ENCODE measurements at regions not wholly inside any gene's neighbourhood (a gene's known extent, or its start where the extent isn't known, plus 50 kb on each side); places are given as distances from the start of the nearest gene placed in this dataset.

DNA sequence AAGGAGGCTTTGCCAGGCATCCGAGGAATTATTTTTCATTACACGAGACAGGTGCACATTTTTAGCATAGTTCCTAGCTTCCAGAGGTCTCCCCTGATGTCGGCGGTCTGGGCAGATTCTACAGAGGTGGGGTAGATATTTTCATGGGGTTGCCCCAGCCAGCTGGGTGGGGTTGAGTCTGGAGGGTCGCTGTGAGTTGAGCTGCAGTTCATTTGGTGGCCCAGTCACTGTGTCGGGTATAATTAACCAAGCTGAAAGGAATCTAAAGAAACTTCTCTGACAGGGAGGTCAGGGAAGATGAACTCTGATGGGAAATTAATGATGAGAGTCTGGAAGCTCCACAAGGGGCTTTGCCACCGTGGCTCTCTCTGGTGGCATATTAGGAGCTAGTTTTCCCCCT, 233.7 kb upstream of the NAV2 start:
- no peaks in the 10 kb centered on the region for H3K9me3 ChIP-seq (replicated peaks; ENCODE audit: control insufficient read depth, insufficient read depth, low read depth, low read length)
- DNase-seq (ENCODE audit: extremely low read depth in 1 of 4, low spot score in 3 of 4): no peak
- TF ChIP-seq ZNF133 (CRISPR knock-in tag; IDR thresholded peaks at IDR 0.05) (no peak), GTF2A2 (tag; IDR thresholded peaks at IDR 0.05) (no peak), BDP1 (IDR thresholded peaks at IDR 0.05; ENCODE audit: insufficient read depth, insufficient read length) (no peak), POLR2G (IDR thresholded peaks at IDR 0.05; ENCODE audit: low read depth, low read length) (no peak), CBX2 (IDR thresholded peaks at IDR 0.05; ENCODE audit: insufficient read depth, low read length, poor library complexity, severe bottlenecking) (no peak), GATA2 (CRISPR knock-in tag; IDR thresholded peaks at IDR 0.05) (no peak), TAF15 (IDR thresholded peaks at IDR 0.05; ENCODE audit: low read depth, low read length) (no peak), KLF13 (tag; IDR thresholded peaks at IDR 0.05; ENCODE audit: borderline replicate concordance, low read depth) (no peak), SMARCE1 (IDR thresholded peaks at IDR 0.05) (no peak), BRD4 (IDR thresholded peaks at IDR 0.05) (no peak), ZNF282 (CRISPR knock-in tag; IDR thresholded peaks at IDR 0.05) (no peak), SMARCB1 (IDR thresholded peaks at IDR 0.05; ENCODE audit: insufficient read length, low read depth) (no peak), CCAR2 (IDR thresholded peaks at IDR 0.05; ENCODE audit: low read depth, low read length) (no peak), FOXJ2 (tag; IDR thresholded peaks at IDR 0.05) (no peak), HOXB6 (CRISPR knock-in tag; IDR thresholded peaks at IDR 0.05; ENCODE audit: borderline replicate concordance) (no peak), SLC30A9 (CRISPR knock-in tag; IDR thresholded peaks at IDR 0.05) (no peak), ZBTB8A (IDR thresholded peaks at IDR 0.05; ENCODE audit: partially characterized antibody) (no peak), TCF7L2 (IDR thresholded peaks at IDR 0.05; ENCODE audit: low read depth, low read length) (no peak)
- TF ChIP-seq, protein P1, sequence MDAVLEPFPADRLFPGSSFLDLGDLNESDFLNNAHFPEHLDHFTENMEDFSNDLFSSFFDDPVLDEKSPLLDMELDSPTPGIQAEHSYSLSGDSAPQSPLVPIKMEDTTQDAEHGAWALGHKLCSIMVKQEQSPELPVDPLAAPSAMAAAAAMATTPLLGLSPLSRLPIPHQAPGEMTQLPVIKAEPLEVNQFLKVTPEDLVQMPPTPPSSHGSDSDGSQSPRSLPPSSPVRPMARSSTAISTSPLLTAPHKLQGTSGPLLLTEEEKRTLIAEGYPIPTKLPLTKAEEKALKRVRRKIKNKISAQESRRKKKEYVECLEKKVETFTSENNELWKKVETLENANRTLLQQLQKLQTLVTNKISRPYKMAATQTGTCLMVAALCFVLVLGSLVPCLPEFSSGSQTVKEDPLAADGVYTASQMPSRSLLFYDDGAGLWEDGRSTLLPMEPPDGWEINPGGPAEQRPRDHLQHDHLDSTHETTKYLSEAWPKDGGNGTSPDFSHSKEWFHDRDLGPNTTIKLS (IDR thresholded peaks at IDR 0.05; ENCODE audit: borderline replicate concordance, low read depth): no peak
- TF ChIP-seq, protein P2, sequence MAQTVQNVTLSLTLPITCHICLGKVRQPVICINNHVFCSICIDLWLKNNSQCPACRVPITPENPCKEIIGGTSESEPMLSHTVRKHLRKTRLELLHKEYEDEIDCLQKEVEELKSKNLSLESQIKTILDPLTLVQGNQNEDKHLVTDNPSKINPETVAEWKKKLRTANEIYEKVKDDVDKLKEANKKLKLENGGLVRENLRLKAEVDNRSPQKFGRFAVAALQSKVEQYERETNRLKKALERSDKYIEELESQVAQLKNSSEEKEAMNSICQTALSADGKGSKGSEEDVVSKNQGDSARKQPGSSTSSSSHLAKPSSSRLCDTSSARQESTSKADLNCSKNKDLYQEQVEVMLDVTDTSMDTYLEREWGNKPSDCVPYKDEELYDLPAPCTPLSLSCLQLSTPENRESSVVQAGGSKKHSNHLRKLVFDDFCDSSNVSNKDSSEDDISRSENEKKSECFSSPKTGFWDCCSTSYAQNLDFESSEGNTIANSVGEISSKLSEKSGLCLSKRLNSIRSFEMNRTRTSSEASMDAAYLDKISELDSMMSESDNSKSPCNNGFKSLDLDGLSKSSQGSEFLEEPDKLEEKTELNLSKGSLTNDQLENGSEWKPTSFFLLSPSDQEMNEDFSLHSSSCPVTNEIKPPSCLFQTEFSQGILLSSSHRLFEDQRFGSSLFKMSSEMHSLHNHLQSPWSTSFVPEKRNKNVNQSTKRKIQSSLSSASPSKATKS (CRISPR knock-in tag; IDR thresholded peaks at IDR 0.05): no peak
- H3K4me1 ChIP-seq (replicated peaks in 1 of 2; ENCODE audit: control insufficient read depth in 2 of 2, insufficient read depth in 2 of 2, low read length in 2 of 2): no peaks in the 10 kb centered on the region
- CTCF ChIA-PET (ENCODE audit: low intra/inter-chr PET ratio): no interaction called here
- intact Hi-C loops (cut with micrococcal nuclease) (no loop called here), in situ Hi-C loops (cut with MboI) (no loop called here)
- H3K9ac ChIP-seq (ENCODE audit: insufficient read depth in 1 of 2, low read depth in 2 of 2, low read length in 2 of 2): no peak overlapping the region
- no peaks in the 10 kb centered on the region for H3K79me2 ChIP-seq (ENCODE audit: control insufficient read depth, insufficient read depth, low read length)
- H3K9me1 ChIP-seq (ENCODE audit: control insufficient read depth, insufficient read depth, low read length): no peaks in the 10 kb centered on the region
- no peak overlapping the region for H3K4me3 ChIP-seq
- peaks cover 3% of the 10 kb centered on the region; the same call in 1 of the 2 replicates for H4K20me1 ChIP-seq (replicated peaks; ENCODE audit: control insufficient read depth, insufficient read depth, low read length)
- under 1% methylated on average over 7 of the region's 7 CpGs for WGBS (ENCODE audit: insufficient coverage, low coverage, missing lambda C conversion rate)
- no peak overlapping the region for H2AFZ ChIP-seq (ENCODE audit: low read depth, low read length)
- H3K4me2 ChIP-seq (ENCODE audit: insufficient read depth, low read length): no peak overlapping the region
- BruUV-seq (replicated peaks): no TSS peak
- peaks cover 8 to 16% of the 10 kb centered on the region in 2 experiments; a peak in 4 of 5 replicates for H3K27me3 ChIP-seq (ENCODE audit: control insufficient read depth in 2 of 2, insufficient read depth in 2 of 2, low read length in 2 of 2)
- H3K36me3 ChIP-seq (ENCODE audit: control insufficient read depth, insufficient read depth, low read length): no peaks in the 10 kb centered on the region
- POLR2A ChIA-PET: interaction anchor here (0.7 kb wide), 1 partner anchor 112 kb away, joined by 4 read pairs; no protein-coding TSS in a partner anchor
- FAIRE-seq: no peak
- H3K27ac ChIP-seq (ENCODE audit: extremely low read depth, low read depth, low read length): no peak overlapping the region
- ATAC-seq: no peak
